Right lobe of liver (tissue), 4 donors: ENCODE measurements at regions not wholly inside any gene's neighbourhood (a gene's known extent, or its start where the extent isn't known, plus 50 kb on each side); places are given as distances from the start of the nearest gene placed in this dataset.
"Not testable (repeated sequence)": the region's sequence is repeated elsewhere in the genome, so short reads cannot be mapped to it uniquely, and the experiment has no call there.

Experiments
- POLR2A ChIP-seq: fragments of 450-650 bp; IDR thresholded peaks from one replicate; pipeline ENCODE4 v1.6.1; 2017; ENCODE audit warnings: antibody characterized with exemption, mild to moderate bottlenecking
- TF ChIP-seq, protein P1 (sequence below), 4 donors: fragments of 200-600 bp in 3 of 4; fragments of 450-650 bp in 1 of 4; IDR thresholded peaks; one replicate each; pipeline versions ENCODE4 v1.5.1 to v1.8.0; 2016 to 2022; ENCODE audit warnings: antibody characterized with exemption in 4 of 4, mild to moderate bottlenecking in 2 of 4
- donor health status: DM: no; HTN: no; CAD: no.
- donor health status: DM: no; HTN: no; CAD: no.
- donor health status: DM: no; HTN: yes; CAD: no.

DNA sequence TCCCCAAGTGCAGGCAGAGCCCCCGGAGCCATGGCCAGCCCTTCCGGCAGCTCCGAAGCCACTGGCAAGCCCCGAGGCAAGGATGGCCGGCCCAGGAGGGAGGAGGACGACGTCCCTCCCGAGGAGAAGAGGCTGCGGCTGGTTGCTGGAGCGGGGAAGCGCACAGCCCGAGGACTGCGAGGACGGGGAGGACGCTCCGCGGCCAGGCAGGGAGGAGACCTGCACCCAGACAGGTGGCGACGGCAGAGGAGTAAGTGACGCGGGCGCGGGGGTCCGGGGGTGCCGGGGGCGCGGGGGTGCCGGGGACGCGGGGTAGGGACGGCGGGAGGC lies 56.8 kb upstream of the KRTAP5-11 start:
- TF ChIP-seq POLR2A = not testable (repeated sequence)
- TF ChIP-seq, protein P1, sequence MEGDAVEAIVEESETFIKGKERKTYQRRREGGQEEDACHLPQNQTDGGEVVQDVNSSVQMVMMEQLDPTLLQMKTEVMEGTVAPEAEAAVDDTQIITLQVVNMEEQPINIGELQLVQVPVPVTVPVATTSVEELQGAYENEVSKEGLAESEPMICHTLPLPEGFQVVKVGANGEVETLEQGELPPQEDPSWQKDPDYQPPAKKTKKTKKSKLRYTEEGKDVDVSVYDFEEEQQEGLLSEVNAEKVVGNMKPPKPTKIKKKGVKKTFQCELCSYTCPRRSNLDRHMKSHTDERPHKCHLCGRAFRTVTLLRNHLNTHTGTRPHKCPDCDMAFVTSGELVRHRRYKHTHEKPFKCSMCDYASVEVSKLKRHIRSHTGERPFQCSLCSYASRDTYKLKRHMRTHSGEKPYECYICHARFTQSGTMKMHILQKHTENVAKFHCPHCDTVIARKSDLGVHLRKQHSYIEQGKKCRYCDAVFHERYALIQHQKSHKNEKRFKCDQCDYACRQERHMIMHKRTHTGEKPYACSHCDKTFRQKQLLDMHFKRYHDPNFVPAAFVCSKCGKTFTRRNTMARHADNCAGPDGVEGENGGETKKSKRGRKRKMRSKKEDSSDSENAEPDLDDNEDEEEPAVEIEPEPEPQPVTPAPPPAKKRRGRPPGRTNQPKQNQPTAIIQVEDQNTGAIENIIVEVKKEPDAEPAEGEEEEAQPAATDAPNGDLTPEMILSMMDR (IDR thresholded peaks at IDR 0.05) = peak in 1 of 4 donors; percentile 4
